ENCODE measurements at regions not wholly inside any gene's neighbourhood (a gene's known extent, or its start where the extent isn't known, plus 50 kb on each side); places are given as distances from the start of the nearest gene placed in this dataset.
A peak's percentile ranks its signal among the peaks of the same experiment; 100 is the strongest.

DNA sequence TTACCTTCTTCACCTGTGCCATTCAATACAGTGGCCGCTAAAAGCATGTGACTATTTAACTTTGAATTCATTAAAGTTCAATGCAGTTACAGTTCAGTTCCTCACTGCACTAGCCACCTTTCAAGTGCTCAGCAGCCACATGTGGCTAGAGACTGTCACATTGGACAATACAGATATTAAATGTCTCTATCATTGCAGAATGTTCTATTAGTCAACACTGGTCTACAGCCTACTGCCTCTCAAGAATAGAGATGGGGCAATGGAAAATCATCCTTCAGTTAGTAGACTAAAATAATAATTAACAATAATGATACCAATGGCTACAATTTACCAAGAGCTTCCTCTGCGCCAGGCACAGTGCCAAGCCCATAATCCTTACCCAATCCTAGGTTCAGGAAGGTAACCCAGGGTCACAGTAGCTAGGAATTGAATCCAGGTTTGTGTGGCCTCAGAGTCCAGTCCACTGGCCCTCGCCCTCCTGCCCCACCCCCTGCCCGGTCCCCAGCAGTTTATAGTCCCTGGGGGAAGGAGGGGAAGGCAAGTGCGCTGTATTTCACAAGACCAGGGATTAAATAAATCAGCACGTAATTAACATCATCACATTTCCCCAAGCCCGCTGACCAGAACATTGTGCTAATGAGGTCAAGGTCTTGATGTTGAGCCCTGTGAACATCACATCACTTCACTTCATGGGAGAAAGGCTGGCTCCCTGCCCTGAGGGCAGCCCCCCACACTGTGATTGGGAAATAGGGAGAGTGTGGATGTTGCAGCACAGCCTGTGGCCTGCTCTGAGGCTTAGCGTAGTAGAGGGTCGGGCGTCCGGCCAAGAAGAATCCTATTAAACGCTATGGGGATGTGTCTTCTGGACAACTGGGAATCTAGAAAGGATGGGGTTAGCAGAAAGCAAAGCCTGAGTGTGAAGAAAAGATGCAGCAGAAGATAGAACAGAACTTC lies 147.2 kb downstream of the VEGFA start (continued):
- TF ChIP-seq, protein P1, sequence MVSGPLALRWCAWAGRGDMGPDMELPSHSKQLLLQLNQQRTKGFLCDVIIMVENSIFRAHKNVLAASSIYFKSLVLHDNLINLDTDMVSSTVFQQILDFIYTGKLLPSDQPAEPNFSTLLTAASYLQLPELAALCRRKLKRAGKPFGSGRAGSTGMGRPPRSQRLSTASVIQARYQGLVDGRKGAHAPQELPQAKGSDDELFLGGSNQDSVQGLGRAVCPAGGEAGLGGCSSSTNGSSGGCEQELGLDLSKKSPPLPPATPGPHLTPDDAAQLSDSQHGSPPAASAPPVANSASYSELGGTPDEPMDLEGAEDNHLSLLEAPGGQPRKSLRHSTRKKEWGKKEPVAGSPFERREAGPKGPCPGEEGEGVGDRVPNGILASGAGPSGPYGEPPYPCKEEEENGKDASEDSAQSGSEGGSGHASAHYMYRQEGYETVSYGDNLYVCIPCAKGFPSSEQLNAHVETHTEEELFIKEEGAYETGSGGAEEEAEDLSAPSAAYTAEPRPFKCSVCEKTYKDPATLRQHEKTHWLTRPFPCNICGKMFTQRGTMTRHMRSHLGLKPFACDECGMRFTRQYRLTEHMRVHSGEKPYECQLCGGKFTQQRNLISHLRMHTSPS (CRISPR knock-in tag; IDR thresholded peaks at IDR 0.05; ENCODE audit: low read depth) = peak; percentile 86
- TF ChIP-seq ZNF724P (CRISPR knock-in tag; IDR thresholded peaks at IDR 0.05; ENCODE audit: borderline replicate concordance) (peak; percentile 62; the same call in 1 of the 2 replicates), ZHX1 (CRISPR knock-in tag; IDR thresholded peaks at IDR 0.05; ENCODE audit: low read depth) (peak; percentile 92; the same call in 1 of the 2 replicates), ZNF83 (CRISPR knock-in tag; IDR thresholded peaks at IDR 0.05; ENCODE audit: borderline replicate concordance) (no peak), SIX4 (CRISPR knock-in tag; IDR thresholded peaks at IDR 0.05) (peak; percentile 7; the same call in 1 of the 2 replicates), FOSL1 (CRISPR knock-in tag; IDR thresholded peaks at IDR 0.05; ENCODE audit: borderline replicate concordance) (no peak), HES4 (CRISPR knock-in tag; IDR thresholded peaks at IDR 0.05; ENCODE audit: borderline replicate concordance) (peak; percentile 73; the same call in 1 of the 2 replicates), ZIK1 (CRISPR knock-in tag; IDR thresholded peaks at IDR 0.05; ENCODE audit: borderline replicate concordance, low read depth) (no peak), KAT8 (CRISPR knock-in tag; IDR thresholded peaks at IDR 0.05) (peak; percentile 69; the same call in 1 of the 2 replicates), ASH2L (IDR thresholded peaks at IDR 0.05; ENCODE audit: insufficient read length, low read depth, low read length) (peak; percentile 96)
- TF ChIP-seq, protein P2, sequence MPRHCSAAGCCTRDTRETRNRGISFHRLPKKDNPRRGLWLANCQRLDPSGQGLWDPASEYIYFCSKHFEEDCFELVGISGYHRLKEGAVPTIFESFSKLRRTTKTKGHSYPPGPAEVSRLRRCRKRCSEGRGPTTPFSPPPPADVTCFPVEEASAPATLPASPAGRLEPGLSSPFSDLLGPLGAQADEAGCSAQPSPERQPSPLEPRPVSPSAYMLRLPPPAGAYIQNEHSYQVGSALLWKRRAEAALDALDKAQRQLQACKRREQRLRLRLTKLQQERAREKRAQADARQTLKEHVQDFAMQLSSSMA (CRISPR knock-in tag; IDR thresholded peaks at IDR 0.05) = peak; percentile 44; the same call in 1 of the 2 replicates
- TF ChIP-seq, protein P3, sequence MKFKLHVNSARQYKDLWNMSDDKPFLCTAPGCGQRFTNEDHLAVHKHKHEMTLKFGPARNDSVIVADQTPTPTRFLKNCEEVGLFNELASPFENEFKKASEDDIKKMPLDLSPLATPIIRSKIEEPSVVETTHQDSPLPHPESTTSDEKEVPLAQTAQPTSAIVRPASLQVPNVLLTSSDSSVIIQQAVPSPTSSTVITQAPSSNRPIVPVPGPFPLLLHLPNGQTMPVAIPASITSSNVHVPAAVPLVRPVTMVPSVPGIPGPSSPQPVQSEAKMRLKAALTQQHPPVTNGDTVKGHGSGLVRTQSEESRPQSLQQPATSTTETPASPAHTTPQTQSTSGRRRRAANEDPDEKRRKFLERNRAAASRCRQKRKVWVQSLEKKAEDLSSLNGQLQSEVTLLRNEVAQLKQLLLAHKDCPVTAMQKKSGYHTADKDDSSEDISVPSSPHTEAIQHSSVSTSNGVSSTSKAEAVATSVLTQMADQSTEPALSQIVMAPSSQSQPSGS (CRISPR knock-in tag; IDR thresholded peaks at IDR 0.05) = peak; percentile 88
- TF ChIP-seq, protein P4, sequence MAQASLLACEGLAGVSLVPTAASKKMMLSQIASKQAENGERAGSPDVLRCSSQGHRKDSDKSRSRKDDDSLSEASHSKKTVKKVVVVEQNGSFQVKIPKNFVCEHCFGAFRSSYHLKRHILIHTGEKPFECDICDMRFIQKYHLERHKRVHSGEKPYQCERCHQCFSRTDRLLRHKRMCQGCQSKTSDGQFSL (CRISPR knock-in tag; IDR thresholded peaks at IDR 0.05) = peak; percentile 92
- TF ChIP-seq, protein P5, sequence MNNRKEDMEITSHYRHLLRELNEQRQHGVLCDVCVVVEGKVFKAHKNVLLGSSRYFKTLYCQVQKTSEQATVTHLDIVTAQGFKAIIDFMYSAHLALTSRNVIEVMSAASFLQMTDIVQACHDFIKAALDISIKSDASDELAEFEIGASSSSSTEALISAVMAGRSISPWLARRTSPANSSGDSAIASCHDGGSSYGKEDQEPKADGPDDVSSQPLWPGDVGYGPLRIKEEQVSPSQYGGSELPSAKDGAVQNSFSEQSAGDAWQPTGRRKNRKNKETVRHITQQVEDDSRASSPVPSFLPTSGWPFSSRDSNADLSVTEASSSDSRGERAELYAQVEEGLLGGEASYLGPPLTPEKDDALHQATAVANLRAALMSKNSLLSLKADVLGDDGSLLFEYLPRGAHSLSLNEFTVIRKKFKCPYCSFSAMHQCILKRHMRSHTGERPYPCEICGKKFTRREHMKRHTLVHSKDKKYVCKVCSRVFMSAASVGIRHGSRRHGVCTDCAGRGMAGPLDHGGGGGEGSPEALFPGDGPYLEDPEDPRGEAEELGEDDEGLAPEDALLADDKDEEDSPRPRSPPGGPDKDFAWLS (CRISPR knock-in tag; IDR thresholded peaks at IDR 0.05; ENCODE audit: borderline replicate concordance) = 0 out of 2 replicates have a peak, but pooled peaks have one; percentile 90
- TF ChIP-seq, protein P6, sequence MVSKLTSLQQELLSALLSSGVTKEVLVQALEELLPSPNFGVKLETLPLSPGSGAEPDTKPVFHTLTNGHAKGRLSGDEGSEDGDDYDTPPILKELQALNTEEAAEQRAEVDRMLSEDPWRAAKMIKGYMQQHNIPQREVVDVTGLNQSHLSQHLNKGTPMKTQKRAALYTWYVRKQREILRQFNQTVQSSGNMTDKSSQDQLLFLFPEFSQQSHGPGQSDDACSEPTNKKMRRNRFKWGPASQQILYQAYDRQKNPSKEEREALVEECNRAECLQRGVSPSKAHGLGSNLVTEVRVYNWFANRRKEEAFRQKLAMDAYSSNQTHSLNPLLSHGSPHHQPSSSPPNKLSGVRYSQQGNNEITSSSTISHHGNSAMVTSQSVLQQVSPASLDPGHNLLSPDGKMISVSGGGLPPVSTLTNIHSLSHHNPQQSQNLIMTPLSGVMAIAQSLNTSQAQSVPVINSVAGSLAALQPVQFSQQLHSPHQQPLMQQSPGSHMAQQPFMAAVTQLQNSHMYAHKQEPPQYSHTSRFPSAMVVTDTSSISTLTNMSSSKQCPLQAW (CRISPR knock-in tag; IDR thresholded peaks at IDR 0.05) = peak; percentile 98
